Fibroblast of mammary gland (primary cell): ENCODE measurements at regions not wholly inside any gene's neighbourhood (a gene's known extent, or its start where the extent isn't known, plus 50 kb on each side); places are given as distances from the start of the nearest gene placed in this dataset.
A peak's percentile ranks its signal among the peaks of the same experiment; 100 is the strongest.

Experiments
- DNase-seq: peaks from one replicate; pipeline ENCODE4 v3.0.0-alpha.2; 2010; ENCODE audit warnings: low read depth
- H3K4me3 ChIP-seq: 2 replicates; pipeline ENCODE4 v1.5.1; 2011; ENCODE audit warnings: low read depth, mild to moderate bottlenecking, low read length, moderate library complexity; ENCODE audit not compliant: control insufficient read depth
- CTCF ChIP-seq: conservative IDR thresholded peaks from 2 replicates; pipeline ENCODE4 v1.5.1; 2011; ENCODE audit warnings: low read depth, low read length, inconsistent platforms; ENCODE audit not compliant: control insufficient read depth, insufficient read depth

GRCh38 chr7:50872437-50872836 is 89.7 kb upstream of the GRB10 start:
- H3K4me3 ChIP-seq: no peak overlapping the region
- DNase-seq: no peak
- no peak for TF ChIP-seq CTCF

- DNase-seq: peak; percentile 86
- TF ChIP-seq CTCF: no peak
- no peak overlapping the region for H3K4me3 ChIP-seq
Measured at GRCh38 chr7:50869108-50869725, 86.5 kb upstream of the GRB10 start.

- no peak for TF ChIP-seq CTCF
- no peak for DNase-seq
- no peak overlapping the region for H3K4me3 ChIP-seq
Measured at GRCh38 chr7:50868426-50869100, 85.9 kb upstream of the GRB10 start.

- no peak overlapping the region for H3K4me3 ChIP-seq
- no peak for DNase-seq
- no peak for TF ChIP-seq CTCF
Measured at GRCh38 chr7:50867034-50867356, 84.3 kb upstream of the GRB10 start.

GRCh38 chr7:50866343-50867033 is 83.8 kb upstream of the GRB10 start:
- no peak for TF ChIP-seq CTCF
- H3K4me3 ChIP-seq: no peak overlapping the region
- DNase-seq: no peak

GRCh38 chr7:50865450-50865849 is 82.8 kb upstream of the GRB10 start:
- DNase-seq: no peak
- TF ChIP-seq CTCF: no peak

More at GRCh38 chr7:50865450-50865849, 82.8 kb upstream of the GRB10 start:
- no peak overlapping the region for H3K4me3 ChIP-seq
